OCI-M2 (cell line): ENCODE measurements at regions not wholly inside any gene's neighbourhood (a gene's known extent, or its start where the extent isn't known, plus 50 kb on each side); places are given as distances from the start of the nearest gene placed in this dataset.
"Not testable (repeated sequence)": the region's sequence is repeated elsewhere in the genome, so short reads cannot be mapped to it uniquely, and the experiment has no call there.

Source experiments
- DNase-seq: peaks from one replicate; lab custom pipeline; 2025; ENCODE audit not compliant: unreplicated experiment; lab: John Stamatoyannopoulos, UW

DNA sequence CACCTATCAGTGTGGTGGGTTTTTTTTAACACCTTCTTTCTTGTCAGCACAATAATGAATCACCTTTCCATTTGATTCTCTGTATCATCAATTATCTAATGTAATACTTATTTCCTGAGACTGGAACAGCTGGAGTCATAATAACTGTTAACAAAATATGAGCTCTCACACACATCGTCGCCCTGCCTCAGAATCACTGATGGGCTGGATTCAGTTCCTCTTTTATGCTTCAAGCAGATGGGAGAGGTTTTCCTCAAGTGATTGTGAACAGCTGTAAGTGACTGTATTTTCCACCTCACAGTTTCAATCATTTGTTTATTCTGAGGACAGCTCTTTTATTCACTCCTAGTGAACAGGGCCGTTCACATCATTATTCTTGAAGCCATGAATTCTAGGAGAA, 330.2 kb downstream of the DSC3 start:
- DNase-seq = no peak

DNA sequence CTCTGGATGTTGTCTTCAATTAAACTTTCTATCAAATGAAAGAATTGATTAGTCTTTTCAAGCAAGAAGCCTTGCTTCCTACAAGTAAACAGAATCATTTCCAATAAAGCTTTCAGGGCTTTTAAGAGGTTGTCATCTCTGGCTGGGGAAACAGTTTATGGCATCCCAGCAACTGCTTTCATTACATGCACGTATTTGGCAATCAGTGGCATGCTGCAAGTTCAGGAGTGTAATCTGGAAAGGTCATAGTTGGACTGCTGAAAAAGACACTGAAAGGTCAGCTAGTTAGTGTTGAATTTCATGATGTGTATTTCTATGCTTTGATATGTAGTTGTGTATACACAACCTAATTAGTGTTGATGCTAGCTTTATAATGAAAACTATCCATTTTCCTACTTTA, 332.9 kb downstream of the DSC3 start:
- no peak for DNase-seq

DNA sequence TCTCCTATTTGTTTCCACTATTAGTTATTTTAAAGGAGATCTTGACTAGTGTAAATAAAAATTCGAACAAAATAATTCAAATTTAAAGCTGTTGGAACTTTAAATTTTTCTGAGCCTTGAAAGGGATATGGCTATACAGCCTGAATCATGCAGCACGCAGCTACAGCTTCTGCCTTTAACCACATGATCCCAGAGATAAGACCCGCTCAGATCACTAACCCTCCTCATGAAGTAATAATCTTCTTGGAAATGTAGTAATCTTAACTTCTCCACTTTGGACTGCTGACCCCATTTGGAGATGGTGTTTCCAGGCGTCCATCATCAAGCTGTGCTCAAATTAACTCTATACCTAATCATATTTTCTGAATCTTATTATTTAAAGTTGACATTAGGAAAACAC, 336.6 kb downstream of the DSC3 start:
- DNase-seq = no peak

DNA sequence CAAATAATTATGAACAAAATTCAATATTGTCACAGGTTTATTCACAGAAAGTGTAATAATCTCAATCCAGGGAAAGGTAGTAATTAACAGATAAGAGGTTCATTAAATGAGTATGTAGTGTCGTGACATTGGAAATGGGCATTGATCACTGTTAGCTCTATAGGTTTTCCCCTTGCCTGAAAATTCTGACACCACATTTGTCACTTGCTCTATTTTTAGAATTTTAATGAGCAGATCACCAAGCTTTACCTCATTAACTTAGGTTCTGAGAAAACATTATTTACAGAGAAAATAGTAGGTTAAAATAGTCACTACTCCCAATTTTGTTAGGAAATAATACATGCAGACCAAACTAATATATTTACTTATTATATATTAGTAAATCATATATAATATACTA, 344.0 kb downstream of the DSC3 start:
- no peak for DNase-seq

DNA sequence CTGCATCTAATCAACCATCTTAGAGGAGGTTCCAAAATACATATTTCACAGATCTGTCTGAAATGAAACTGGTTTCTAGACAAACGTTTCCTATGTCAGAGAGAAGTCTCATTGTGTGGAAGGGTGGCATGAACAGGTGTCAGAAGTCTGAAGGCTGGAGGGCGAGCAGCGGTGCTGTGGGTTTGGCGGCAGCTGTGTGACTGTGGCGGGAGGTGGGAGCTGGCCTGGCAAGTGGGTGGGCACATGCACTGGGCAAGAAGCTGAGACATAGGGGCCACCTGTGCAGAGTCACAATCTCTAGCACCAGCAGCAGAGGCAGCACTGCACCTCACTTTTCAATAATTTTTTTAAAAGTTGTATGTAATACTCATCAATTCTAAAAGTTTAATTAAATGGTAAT, 346.3 kb downstream of the DSC3 start:
- no peak for DNase-seq

DNA sequence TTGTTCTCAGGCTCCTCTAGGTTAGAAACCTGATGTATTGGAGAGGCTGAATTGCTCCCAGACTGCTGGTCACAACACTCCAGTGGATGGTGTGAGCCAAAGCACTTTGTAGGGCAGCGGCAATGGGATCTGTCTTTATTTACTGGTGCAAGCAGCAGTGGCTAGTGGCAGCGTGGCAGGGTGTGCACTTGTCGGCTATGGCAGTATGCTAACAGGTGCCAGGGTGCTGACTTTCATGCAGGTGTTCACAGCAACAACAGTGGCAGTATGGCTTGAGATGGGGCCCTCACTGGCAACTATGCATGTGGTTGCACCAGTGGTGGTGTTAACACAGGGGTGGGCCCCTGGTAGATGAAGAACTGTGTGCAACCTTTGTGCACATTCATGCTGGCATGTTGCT, 347.8 kb downstream of the DSC3 start:
- no peak for DNase-seq

DNA sequence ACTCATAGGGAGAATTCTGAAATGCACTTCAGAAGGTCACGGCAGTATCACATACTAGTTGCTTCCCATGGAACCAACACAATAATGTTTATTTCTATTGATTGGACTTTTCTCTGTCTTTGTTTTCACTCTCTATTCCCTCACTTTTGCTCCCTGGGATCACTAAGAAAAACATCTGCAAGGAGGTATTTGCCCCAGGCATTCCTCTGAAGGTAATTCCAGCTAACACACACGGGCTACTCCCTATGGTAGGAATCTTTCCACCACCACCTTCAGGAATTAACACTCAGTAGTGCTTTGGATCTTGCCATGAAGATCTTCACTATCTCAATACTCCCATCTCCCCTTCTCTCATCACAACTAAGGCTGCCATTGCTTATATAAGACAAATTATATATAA, 353.3 kb downstream of the DSC3 start:
- no peak for DNase-seq

DNA sequence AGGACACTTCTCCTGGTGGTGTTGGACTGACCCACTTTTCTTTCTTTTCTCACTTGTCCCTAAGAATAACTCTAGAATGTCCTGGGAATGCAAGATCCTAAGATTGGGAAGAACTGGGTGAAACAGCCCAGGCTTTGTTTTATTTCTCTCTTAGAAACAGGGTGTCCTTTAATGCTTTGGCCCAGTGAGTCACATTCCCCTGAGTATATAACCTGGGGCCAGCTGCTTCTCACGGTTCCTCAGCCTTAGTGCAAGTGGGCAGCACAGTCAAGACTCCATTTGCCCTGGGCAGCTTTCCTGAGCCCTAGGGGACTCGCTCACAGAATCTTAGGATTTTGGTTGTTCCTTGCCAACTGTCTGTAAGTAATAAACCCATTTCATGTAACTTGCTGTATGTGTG, 355.0 kb downstream of the DSC3 start:
- no peak for DNase-seq

DNA sequence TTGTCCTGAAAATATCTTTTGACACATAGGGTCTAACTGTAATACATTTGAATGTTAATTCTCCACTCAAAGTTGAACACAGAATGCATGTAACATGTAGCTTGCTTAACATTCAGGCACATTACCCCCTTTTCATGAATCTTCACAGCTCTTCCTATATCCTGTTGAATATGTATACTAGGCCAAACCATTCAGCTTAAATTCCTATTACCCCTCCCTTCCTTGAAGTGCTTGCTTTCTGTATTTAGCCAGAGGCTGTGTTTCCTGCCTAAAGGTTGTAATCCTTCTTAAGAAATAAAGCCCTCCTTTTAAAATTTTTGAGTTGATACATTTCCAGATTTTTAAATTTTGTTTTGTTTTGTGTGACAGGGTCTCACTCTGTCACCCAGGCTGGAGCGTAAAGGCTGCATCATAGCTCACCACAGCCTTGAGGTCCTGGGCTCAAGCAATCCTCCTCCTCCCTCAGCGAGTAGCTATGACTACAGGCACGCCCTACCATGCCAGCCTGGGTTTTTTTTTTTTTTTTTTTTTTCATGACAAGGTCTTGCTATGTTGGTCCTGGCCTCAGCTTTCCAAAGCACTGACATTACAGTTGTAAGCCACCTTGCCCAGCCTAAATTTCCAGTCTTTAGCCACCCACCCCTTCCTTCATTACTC, 357.6 kb downstream of the DSC3 start:
- DNase-seq = no peak

DNA sequence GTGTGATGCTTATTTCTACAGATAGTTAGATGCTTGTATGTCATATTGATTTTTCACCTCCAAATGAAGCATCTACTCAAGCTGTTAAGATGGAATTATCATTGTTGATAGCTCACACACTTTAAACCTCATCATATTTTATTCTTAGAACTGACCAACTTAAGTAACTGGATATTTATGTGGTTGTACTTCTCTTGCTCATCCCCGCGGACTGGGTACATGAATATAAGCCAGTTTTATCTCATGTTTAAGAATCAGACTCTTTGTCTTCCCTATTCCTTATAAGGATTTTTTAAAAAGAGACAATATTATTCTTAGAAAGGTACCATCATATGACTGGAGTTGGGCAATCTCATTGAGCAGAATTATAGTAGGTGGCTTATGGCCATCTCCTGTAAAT, 358.7 kb downstream of the DSC3 start:
- DNase-seq = no peak

DNA sequence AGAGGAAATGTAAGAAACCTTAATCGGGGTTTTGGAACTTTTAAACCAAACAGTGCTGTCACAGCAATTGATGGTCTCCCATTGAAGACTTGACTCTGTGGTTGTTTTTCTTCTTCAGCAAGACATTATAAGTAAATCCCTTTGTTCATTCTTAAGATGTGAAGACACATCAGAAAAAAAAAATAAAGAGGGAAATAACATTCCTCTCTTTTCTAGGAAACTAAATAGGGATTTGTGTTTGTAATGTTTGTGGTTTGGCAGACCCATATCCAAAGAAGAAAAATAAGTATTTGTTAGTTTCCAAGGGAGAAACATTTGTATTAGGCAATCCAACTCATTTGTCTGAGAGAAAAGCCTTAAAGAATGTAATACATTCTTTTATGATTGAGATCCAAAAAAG, 359.9 kb downstream of the DSC3 start:
- DNase-seq = no peak

DNA sequence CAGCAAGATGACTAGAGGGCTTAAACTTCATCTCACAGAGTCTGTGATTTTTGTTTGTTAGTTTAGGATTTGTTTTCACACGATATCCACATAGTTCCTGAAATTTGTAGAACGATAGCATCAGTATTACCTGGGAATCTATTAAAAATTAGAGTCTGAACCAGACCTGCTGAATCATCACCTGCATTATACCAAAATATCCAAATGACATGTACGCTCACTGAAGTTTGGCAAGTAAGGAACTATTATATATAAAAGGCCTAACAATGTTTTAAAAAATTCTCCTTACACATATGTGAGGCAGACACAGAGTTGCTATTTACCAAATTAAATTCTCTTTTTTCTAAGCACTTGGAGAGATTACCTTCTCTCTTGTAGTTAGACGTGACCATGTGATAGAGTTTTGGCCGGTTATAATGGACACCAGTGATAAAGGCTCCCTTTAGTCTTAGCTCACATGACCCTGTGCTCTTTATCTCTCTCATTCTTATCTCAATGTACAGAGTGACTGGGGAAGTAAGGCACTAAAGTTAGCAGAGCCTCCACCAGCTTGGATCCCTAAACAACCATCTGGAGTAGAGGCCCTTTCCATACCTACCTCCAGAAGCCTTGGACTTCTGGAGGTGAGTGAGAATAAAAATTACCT, 363.1 kb downstream of the DSC3 start:
- peak; percentile 35 for DNase-seq

DNA sequence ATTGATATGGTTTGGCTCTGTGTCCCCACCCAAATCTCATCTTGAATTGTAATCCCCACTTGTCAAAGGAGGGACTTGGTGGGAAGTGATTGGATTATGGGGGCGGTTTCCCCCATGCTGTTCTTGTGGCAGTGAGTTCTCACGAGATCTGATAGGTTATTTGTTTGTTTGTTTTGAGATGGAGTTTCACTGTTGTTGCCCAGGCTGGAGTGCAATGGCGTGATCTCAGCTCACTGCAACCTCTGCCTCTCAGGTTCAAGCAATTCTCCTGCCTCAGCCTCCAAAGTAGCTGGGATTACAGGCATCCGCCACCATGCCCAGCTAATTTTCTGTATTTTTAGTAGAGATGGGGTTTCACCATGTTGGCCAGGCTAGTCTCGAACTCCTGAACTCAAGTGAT, 364.7 kb downstream of the DSC3 start:
- not testable (repeated sequence) for DNase-seq

DNA sequence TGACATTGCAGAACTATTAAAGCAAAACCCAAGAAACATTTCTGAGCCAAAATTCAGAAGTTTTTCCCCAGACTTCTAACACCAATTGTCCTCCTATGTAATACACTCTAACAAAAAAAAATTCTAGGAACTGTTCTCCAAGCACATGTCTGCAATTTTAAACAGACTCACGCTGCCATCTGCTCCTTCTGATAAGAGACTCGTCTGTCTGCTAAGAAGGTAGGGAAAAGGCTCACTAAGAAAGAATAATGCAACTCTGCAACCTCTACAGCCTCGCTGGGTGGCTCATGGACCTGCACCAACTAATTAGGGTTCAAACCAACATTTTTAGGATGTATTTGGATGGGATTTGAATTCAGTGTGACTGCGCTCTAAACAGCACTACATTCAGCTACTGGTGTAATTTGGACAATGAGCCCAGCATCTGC, 366.5 kb downstream of the DSC3 start:
- peak; percentile 35 for DNase-seq

DNA sequence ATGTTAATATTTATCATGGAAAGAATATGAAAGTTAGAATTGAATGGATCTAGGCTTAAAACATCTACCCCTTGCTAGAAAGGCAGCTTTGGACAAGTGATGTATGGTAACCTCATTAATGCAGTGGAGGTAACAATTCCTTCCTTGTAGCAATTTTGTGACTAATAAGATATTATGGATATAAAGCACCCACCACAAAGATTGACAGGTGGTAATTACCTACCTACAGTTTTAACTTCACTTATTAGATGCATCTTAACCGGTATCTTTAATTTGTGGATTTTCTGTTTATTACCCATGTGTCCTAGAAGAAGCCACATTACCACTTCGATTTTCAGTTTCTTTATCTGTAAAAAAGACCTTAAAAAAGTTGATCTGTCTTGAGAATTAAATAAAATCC, 367.0 kb downstream of the DSC3 start:
- DNase-seq = no peak

DNA sequence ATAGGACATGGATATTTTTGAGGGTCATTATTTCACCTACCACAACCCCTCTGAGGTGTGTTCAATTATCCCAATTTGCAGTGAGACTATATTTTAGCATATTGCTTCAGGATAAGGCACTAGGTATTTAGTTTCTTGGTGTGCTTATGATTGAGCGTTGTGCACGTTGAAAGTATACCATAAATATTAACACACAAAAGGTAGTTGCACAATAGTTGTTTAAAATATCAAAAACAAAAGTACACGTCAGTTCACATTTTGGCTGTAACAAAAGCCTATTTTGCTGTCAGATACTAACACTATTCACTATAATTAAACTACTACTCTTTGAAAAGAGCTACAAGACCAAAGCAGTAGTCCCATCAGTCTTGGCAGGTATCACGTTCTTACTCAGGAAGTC, 367.5 kb downstream of the DSC3 start:
- DNase-seq = no peak

DNA sequence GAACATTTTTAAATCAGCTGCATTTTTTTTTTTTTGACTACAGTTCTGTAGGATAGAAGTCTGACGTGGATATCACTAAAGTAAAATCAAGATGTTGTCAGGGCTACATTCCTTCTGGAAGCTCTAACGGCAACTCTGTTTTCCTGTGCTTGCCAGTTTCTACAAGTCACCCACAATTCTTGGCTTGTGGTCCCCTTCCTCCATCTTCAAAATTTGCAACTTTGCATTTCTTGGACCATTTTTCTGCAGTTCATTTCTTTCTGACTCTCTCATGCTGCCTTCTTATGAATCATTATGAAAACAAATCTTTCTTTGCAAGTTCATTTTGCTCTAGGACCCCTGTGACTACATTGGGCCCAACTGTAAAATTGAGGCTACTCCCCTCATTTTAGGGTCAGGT, 367.9 kb downstream of the DSC3 start:
- no peak for DNase-seq

DNA sequence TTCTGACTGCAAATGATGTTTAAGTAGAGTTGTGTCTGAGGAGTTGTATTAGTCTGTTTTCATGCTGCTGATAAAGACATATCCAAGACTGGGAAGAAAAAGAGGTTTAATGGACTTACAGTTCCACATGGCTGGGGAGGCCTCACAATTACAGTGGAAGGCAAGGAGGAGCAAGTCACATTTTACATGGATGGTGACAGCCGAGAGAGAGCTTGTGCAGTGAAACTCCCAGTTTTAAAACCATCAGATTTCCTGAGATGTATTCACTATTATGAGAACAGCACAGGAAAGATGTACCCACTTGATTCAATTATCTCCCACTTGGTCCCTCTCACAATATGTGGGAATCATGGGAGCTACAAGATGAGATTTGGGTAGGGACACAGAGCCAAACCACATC, 370.1 kb downstream of the DSC3 start:
- not testable (repeated sequence) for DNase-seq

DNA sequence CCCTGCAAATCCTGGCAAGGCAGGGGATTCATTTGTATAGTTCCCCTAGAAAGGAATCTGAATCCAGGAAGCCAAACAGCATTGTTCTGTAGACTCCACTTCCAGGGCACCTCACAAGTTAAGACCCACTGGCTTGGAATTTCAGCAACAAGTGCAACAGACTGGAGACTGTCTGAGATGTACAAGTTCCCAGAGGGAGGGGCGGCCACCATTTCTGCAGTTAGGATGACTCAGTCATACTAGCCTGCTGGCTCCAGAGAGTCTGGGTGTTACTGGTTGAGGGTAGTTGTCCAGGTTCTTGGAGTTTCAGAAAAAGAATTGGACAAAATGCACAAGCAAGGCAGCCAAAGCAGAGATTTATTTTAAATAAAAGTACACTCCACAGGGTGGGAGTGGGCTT, 384.2 kb downstream of the DSC3 start:
- no peak for DNase-seq

DNA sequence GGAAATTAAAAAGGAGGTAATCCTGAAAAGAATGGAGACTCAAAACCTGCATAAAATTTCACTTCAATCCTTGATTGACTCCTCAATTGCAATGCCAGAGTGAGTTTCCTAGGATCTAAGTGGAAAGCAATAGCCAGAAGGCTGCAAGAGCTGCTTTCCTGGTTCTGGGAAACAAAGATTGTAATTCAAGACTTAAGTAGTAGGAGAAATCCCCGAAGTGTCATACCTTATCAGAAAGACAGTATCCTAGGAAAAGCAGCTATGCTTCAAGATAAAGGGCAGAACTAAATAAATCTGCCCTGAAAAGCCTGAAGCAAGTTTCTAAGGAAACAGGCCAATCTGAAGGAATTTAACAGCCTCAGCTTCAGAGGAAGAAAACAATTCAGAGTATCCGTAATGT, 390.2 kb downstream of the DSC3 start:
- DNase-seq = no peak

DNA sequence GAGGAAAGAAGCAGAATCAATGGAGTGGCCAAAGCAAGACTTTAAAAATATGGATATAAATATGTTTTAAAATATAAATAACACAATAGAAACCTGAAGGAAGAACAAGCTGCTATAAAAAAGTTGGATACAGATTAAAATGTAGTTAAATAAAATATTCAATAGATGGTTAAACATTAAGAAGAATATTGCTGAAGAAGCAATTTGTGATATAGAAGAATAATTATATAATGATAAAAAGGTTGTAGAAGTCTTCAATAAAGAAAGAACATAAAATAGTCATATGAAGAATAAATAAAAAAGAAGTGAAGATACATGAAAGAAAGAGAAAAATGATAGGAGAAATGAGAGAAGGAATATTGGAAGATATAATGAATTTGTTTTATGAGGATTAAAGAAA, 392.0 kb downstream of the DSC3 start:
- DNase-seq = no peak

DNA sequence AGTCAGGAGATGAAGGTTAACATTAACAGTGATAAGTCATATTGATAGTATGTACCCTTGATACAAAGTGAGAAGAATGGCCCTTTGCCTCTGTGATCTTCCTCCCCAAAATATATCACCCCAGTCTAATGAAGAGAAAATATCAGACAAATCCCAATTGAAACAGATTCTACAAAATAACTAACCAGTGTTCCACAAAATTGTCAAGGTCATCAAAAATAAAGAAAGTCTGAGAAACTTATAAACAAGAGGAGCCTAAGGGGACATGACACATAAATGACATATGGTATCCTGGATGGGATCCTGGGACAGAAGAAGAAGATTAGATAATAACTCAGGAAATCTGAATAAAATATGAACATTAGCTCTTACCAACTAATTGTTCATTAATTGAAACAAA, 398.4 kb downstream of the DSC3 start:
- no peak for DNase-seq

DNA sequence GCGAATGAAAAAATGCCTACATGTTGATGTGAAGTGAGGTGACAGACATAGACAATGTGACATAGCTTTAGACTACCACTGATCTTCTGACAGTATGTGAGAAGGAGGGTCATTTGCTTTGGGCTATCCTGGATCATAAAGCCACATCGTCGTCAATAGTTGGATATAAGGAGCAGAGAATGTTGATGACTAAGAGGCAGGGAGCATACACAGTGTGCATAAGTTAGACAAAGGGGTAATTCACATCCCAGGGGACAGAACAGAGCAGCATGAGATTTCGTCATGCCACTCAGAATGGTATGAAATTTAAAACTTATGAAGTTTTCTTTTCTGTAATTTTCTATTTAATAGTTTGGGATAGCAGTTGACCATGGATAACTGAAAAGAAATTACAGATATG, 403.2 kb downstream of the DSC3 start:
- no peak for DNase-seq
